ENCODE measurements at regions not wholly inside any gene's neighbourhood (a gene's known extent, or its start where the extent isn't known, plus 50 kb on each side); places are given as distances from the start of the nearest gene placed in this dataset.

DNA sequence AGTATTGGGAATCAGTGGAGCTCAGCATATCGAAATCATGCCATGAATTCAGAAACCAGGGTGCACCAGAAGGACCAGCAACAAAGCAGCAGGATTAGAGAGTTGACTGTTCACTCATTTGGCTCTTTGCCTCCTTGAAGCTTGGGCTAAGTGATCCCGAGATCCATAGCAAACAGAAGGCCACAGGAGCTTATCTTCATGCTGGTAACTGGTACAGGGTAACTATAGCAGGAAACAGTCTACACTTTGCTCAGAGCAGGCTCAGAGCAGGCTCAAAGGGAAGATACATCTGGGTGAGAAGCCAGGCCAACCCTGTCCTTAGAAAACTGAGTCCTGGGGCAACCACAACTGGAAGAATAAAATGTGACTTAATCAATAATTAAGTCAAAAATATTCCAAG, 111.1 kb downstream of the GRIN2B start:
- H3K4me1 ChIP-seq, result no peaks in the 10 kb centered on the region
- TF ChIP-seq, protein P1, sequence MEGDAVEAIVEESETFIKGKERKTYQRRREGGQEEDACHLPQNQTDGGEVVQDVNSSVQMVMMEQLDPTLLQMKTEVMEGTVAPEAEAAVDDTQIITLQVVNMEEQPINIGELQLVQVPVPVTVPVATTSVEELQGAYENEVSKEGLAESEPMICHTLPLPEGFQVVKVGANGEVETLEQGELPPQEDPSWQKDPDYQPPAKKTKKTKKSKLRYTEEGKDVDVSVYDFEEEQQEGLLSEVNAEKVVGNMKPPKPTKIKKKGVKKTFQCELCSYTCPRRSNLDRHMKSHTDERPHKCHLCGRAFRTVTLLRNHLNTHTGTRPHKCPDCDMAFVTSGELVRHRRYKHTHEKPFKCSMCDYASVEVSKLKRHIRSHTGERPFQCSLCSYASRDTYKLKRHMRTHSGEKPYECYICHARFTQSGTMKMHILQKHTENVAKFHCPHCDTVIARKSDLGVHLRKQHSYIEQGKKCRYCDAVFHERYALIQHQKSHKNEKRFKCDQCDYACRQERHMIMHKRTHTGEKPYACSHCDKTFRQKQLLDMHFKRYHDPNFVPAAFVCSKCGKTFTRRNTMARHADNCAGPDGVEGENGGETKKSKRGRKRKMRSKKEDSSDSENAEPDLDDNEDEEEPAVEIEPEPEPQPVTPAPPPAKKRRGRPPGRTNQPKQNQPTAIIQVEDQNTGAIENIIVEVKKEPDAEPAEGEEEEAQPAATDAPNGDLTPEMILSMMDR (IDR thresholded peaks at IDR 0.05; ENCODE audit: borderline replicate concordance), result no peak
- intact Hi-C loops (cut with micrococcal nuclease), result no loop called here
- no peak overlapping the region for H3K4me3 ChIP-seq
- H3K9me3 ChIP-seq (replicated peaks), result no peaks in the 10 kb centered on the region
- H3K27me3 ChIP-seq (ENCODE audit: low read depth), result peaks cover 36% of the 10 kb centered on the region
- H3K36me3 ChIP-seq, result no peaks in the 10 kb centered on the region
- H3K27ac ChIP-seq (replicated peaks), result no peak overlapping the region
- no peak for DNase-seq

DNA sequence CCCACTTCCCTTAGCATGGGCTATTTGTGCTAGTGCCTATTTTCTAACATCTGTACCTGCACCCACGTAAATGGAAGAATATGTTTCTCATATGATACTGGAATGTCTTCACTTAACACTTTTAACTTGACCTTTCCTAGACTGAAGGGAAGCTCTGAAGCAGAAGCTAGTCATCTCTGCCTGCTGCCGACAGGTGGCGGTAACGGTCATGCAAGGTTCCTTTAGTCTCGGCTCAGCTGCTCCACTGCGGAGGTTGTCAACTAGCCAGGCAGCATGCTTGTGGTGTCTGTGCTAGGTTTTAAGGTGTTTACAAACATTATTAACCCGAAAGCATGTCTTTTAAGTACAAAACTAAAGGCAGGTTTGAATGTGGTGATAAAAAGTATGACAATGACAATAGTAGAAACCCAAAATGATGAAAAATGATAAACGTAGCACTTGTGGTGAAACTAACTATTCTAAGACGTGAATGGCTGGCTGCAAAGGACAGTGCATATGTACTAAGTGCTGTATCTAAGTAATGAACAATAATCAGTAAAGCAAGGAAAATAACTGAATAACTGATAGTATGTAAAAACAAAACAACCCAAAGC, 117.2 kb downstream of the GRIN2B start:
- H3K9me3 ChIP-seq (replicated peaks), result no peaks in the 10 kb centered on the region
- TF ChIP-seq, protein P1 (IDR thresholded peaks at IDR 0.05; ENCODE audit: borderline replicate concordance), result peak; percentile 94
- intact Hi-C loops (cut with micrococcal nuclease), result loop anchor here (5.0 kb wide), 1 partner anchor 303 kb away; no protein-coding TSS in a partner anchor
- H3K4me1 ChIP-seq, result no peaks in the 10 kb centered on the region
- no peak overlapping the region for H3K4me3 ChIP-seq
- DNase-seq, result peak; percentile 74
- H3K36me3 ChIP-seq, result no peaks in the 10 kb centered on the region
- peaks cover 40% of the 10 kb centered on the region for H3K27me3 ChIP-seq (ENCODE audit: low read depth)
- no peak overlapping the region for H3K27ac ChIP-seq (replicated peaks)

DNA sequence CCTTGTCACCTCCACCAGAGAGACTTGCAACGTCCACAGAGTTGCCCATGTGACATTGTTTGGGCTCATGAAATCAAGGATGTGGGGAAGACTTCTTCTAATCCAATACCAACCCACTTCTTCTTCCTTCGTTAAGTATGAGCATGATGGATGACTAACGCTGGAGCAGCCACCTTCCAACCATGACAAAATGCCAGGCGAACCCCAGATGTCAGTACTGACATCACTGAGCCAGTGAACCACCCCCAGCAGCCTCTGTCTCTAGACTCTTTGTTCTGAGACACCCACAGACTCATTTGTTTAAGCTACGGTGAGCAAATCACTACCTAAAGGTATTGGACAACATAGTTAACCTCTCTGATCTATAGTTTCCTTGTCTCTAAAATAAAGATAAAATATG, 123.7 kb downstream of the GRIN2B start:
- H3K4me1 ChIP-seq, result peaks cover 8% of the 10 kb centered on the region
- intact Hi-C loops (cut with micrococcal nuclease), result no loop called here
- no peaks in the 10 kb centered on the region for H3K9me3 ChIP-seq (replicated peaks)
- no peak overlapping the region for H3K4me3 ChIP-seq
- no peak overlapping the region for H3K27ac ChIP-seq (replicated peaks)
- H3K27me3 ChIP-seq (ENCODE audit: low read depth), result peaks cover 4% of the 10 kb centered on the region
- no peaks in the 10 kb centered on the region for H3K36me3 ChIP-seq
- TF ChIP-seq, protein P1 (IDR thresholded peaks at IDR 0.05; ENCODE audit: borderline replicate concordance), result no peak
- DNase-seq, result no peak

DNA sequence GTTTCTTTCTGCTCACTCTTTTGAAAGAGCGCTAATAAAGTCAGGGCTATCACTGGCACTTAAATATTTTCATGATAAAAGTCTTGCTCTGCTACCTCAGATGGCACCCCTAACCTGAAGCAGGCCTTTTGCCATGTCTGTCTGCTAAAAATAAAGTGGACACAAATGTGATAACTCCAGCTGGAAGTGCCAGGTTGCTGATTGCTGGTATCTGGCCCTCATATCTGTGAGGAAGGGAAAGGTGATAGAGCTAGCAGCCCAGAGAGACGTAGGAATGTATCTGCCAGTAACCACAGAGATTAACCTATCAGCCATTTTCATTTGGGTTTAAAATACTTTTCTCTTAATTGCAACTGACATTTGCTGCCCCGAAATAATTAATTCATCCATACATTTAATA, 127.9 kb downstream of the GRIN2B start:
- no peaks in the 10 kb centered on the region for H3K27me3 ChIP-seq (ENCODE audit: low read depth)
- H3K4me1 ChIP-seq, result peaks cover 10% of the 10 kb centered on the region
- no peak overlapping the region for H3K4me3 ChIP-seq
- H3K27ac ChIP-seq (replicated peaks), result no peak overlapping the region
- H3K36me3 ChIP-seq, result no peaks in the 10 kb centered on the region
- TF ChIP-seq, protein P1 (IDR thresholded peaks at IDR 0.05; ENCODE audit: borderline replicate concordance), result no peak
- intact Hi-C loops (cut with micrococcal nuclease), result no loop called here
- DNase-seq, result no peak
- no peaks in the 10 kb centered on the region for H3K9me3 ChIP-seq (replicated peaks)

DNA sequence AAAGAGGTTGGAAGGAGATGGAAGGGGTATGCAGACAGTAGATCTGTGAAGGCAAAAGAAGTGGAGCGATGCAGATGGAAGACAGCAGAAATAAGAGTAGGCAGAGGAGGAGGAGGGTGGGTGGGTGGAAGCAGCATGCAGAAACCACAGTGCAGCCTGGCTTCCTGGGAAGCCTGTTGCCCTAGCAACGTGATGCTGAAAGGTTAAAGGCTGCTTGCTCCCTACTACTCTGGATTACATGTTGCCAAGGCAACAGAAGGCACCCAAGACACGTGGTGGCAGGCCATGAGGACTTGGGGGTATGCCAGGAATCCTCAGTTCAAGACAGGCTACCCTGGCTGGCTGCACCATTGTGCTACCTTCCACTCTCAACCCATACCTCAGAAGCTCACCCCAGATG, 129.6 kb downstream of the GRIN2B start:
- intact Hi-C loops (cut with micrococcal nuclease), result no loop called here
- TF ChIP-seq, protein P1 (IDR thresholded peaks at IDR 0.05; ENCODE audit: borderline replicate concordance), result no peak
- Histone ChIP-seq H3K9me3 (replicated peaks) (no peaks in the 10 kb centered on the region), H3K4me1 (peaks cover 10% of the 10 kb centered on the region), H3K36me3 (no peaks in the 10 kb centered on the region), H3K27me3 (ENCODE audit: low read depth) (peaks cover 11% of the 10 kb centered on the region), H3K27ac (replicated peaks) (no peak overlapping the region), H3K4me3 (no peak overlapping the region)
- no peak for DNase-seq
